Loucy (cell line): ENCODE measurements at regions not wholly inside any gene's neighbourhood (a gene's known extent, or its start where the extent isn't known, plus 50 kb on each side); places are given as distances from the start of the nearest gene placed in this dataset.

Experiments used
- H2AFZ ChIP-seq: fragments of 200-600 bp; sonication (generic); 2 replicates; pipeline ENCODE4 v1.6.0; 2016; ENCODE audit warnings: antibody characterized with exemption, mild to moderate bottlenecking, low read length, moderate library complexity
- H3F3A ChIP-seq: fragments of 200-600 bp; 2 replicates; pipeline ENCODE4 v1.6.0; 2016; ENCODE audit warnings: antibody characterized with exemption, low read depth, mild to moderate bottlenecking
- H3K27me3 ChIP-seq: fragments of 200-600 bp; sonication (generic); 2 replicates; pipeline ENCODE4 v1.6.1; 2014; ENCODE audit warnings: low read length, mild to moderate bottlenecking; ENCODE audit not compliant: insufficient read depth, poor library complexity, severe bottlenecking
- H3K36me3 ChIP-seq: fragments of 200-600 bp; sonication (generic); 2 replicates; pipeline ENCODE4 v1.6.1; 2016; ENCODE audit warnings: low read length; ENCODE audit not compliant: insufficient read depth
- H3K4me1 ChIP-seq: fragments of 200-600 bp; sonication (generic); 2 replicates; pipeline ENCODE4 v1.5.1; 2014; ENCODE audit warnings: low read length, mild to moderate bottlenecking; ENCODE audit not compliant: insufficient read depth, poor library complexity, severe bottlenecking
- H3K4me2 ChIP-seq: fragments of 200-600 bp; sonication (generic); 2 replicates; pipeline ENCODE4 v1.6.0; 2014; ENCODE audit warnings: antibody characterized with exemption, low read length, low read depth, mild to moderate bottlenecking; ENCODE audit not compliant: poor library complexity, severe bottlenecking
- H3K4me3 ChIP-seq: fragments of 200-600 bp; sonication (generic); 2 replicates; pipeline ENCODE4 v1.5.1; 2014; ENCODE audit warnings: low read length, mild to moderate bottlenecking, mixed read lengths; ENCODE audit not compliant: poor library complexity, severe bottlenecking
- H3K79me2 ChIP-seq: fragments of 200-600 bp; sonication (generic); 2 replicates; pipeline ENCODE4 v1.6.1; 2014; ENCODE audit warnings: low read length; ENCODE audit not compliant: insufficient read depth
- H3K9ac ChIP-seq: fragments of 200-600 bp; sonication (generic); 2 replicates; pipeline ENCODE4 v1.6.0; 2014; ENCODE audit warnings: mild to moderate bottlenecking, low read depth, low read length, moderate library complexity; ENCODE audit not compliant: poor library complexity, severe bottlenecking
- H3K9me2 ChIP-seq: fragments of 200-600 bp; sonication (generic); replicated peaks from 2 replicates; pipeline ENCODE4 v1.6.1; 2016; ENCODE audit warnings: low read depth, low read length, mixed read lengths
- H3K9me3 ChIP-seq: fragments of 200-600 bp; sonication (generic); 2 replicates; pipeline ENCODE4 v1.6.1; 2014; ENCODE audit warnings: mild to moderate bottlenecking, antibody characterized with exemption, low read length, low read depth; ENCODE audit not compliant: insufficient read depth
- H4K20me1 ChIP-seq: fragments of 200-600 bp; sonication (generic); 2 replicates; pipeline ENCODE4 v1.6.0; 2014; ENCODE audit warnings: antibody characterized with exemption, low read length, mild to moderate bottlenecking; ENCODE audit not compliant: insufficient read depth, poor library complexity, severe bottlenecking
- EZH2phosphoT487 ChIP-seq: fragments of 200-600 bp; IDR thresholded peaks from 2 replicates; pipeline ENCODE4 v1.6.1; 2018; ENCODE audit warnings: antibody characterized with exemption, mild to moderate bottlenecking, moderate library complexity, borderline replicate concordance
- TF ChIP-seq, protein P1 (sequence below): fragments of 200-600 bp; sonication (generic); conservative IDR thresholded peaks from 2 replicates; pipeline ENCODE4 v1.5.1; 2014; ENCODE audit warnings: mild to moderate bottlenecking, antibody characterized with exemption, low read length

DNA sequence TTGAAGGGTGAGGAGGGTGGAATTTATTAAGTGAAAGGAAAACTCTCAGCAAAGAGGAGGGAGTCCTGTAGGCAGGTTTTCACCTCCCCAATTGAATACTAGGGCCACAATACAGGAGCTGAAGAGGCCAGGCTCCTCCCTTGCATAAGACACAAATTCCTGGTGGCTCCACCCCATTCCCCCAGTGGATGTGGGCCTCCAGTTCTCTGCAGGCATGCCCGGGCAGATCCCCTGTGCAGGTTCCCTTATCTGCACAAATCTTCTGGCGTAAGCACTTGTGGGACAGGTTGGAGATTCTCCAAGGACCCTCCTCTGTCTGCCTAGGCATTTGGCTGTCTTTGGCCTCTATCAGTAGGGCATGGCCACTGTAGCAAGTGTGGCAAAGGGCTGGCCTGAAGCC, 847.1 kb upstream of the MBL2 start:
- no peaks in the 10 kb centered on the region for H4K20me1 ChIP-seq
- no peak for TF ChIP-seq EZH2phosphoT487
- TF ChIP-seq, protein P1, sequence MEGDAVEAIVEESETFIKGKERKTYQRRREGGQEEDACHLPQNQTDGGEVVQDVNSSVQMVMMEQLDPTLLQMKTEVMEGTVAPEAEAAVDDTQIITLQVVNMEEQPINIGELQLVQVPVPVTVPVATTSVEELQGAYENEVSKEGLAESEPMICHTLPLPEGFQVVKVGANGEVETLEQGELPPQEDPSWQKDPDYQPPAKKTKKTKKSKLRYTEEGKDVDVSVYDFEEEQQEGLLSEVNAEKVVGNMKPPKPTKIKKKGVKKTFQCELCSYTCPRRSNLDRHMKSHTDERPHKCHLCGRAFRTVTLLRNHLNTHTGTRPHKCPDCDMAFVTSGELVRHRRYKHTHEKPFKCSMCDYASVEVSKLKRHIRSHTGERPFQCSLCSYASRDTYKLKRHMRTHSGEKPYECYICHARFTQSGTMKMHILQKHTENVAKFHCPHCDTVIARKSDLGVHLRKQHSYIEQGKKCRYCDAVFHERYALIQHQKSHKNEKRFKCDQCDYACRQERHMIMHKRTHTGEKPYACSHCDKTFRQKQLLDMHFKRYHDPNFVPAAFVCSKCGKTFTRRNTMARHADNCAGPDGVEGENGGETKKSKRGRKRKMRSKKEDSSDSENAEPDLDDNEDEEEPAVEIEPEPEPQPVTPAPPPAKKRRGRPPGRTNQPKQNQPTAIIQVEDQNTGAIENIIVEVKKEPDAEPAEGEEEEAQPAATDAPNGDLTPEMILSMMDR: no peak
- H3F3A ChIP-seq: no peaks in the 10 kb centered on the region
- H3K79me2 ChIP-seq: no peaks in the 10 kb centered on the region
- H3K4me3 ChIP-seq: no peak overlapping the region
- no peaks in the 10 kb centered on the region for H3K9me3 ChIP-seq
- no peak overlapping the region for H2AFZ ChIP-seq
- H3K27me3 ChIP-seq: no peaks in the 10 kb centered on the region
- H3K36me3 ChIP-seq: no peaks in the 10 kb centered on the region
- H3K9me2 ChIP-seq: no peaks in the 10 kb centered on the region
- no peaks in the 10 kb centered on the region for H3K4me1 ChIP-seq
- H3K9ac ChIP-seq: no peak overlapping the region
- H3K4me2 ChIP-seq: no peak overlapping the region

DNA sequence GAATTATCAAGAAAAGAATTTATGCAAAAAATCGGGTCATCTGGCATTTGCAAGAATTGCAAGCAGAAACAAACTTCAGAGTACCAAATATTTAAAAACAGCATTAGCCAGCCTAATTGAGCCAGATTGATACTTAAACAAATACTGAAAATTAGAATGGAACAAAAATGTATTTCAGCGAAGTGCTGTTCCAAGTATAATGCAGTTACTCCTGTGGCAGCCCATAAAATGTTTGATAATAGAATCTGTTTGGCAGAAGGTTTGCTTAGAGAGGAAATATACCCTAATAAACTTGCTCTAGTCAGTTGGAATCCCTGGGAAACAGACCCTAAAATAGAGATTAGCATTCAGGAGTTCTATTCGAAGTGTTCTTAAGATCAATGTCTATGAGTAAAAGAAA, 835.1 kb upstream of the MBL2 start:
- H3K4me2 ChIP-seq: no peak overlapping the region
- no peaks in the 10 kb centered on the region for H3K4me1 ChIP-seq
- no peaks in the 10 kb centered on the region for H3K27me3 ChIP-seq
- no peaks in the 10 kb centered on the region for H3F3A ChIP-seq
- H3K9me3 ChIP-seq: no peaks in the 10 kb centered on the region
- no peaks in the 10 kb centered on the region for H3K36me3 ChIP-seq
- TF ChIP-seq EZH2phosphoT487: no peak
- TF ChIP-seq, protein P1: no peak
- no peaks in the 10 kb centered on the region for H3K9me2 ChIP-seq
- no peak overlapping the region for H2AFZ ChIP-seq
- H3K4me3 ChIP-seq: no peak overlapping the region
- H3K9ac ChIP-seq: no peak overlapping the region
- no peaks in the 10 kb centered on the region for H3K79me2 ChIP-seq
- H4K20me1 ChIP-seq: no peaks in the 10 kb centered on the region

DNA sequence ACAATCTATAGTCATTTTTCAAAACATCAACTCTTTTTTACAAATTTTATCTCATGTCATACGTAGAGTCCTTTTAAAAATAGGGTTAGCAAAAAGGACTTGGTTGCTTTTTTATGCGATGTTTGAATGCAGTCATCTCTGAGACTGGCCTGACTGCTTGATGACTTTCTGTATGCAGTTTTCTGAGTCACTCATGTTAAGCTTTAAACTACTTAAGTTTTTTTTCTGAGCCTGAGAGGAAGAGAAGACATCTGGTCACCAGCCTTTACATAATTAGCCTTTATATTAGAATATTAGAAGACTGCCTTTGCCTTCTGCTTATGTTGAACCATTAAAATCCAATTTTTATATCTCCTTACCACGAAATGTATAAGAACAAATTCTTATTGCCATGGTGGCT, 834.4 kb upstream of the MBL2 start:
- Histone ChIP-seq H3K4me3 (no peak overlapping the region), H3K36me3 (no peaks in the 10 kb centered on the region), H3K9ac (no peak overlapping the region), H3K9me2 (no peaks in the 10 kb centered on the region), H4K20me1 (no peaks in the 10 kb centered on the region), H3K79me2 (no peaks in the 10 kb centered on the region), H3K9me3 (no peaks in the 10 kb centered on the region), H3K4me1 (no peaks in the 10 kb centered on the region), H2AFZ (no peak overlapping the region), H3K4me2 (no peak overlapping the region), H3K27me3 (no peaks in the 10 kb centered on the region), H3F3A (no peaks in the 10 kb centered on the region)
- TF ChIP-seq, protein P1: no peak
- TF ChIP-seq EZH2phosphoT487: no peak
